BLaER1 (cell line): ENCODE measurements at regions not wholly inside any gene's neighbourhood (a gene's known extent, or its start where the extent isn't known, plus 50 kb on each side); places are given as distances from the start of the nearest gene placed in this dataset.

ENCODE experiments used
- H3K27ac ChIP-seq: shearing (Covaris generic); formaldehyde crosslinking; 2 replicates; pipeline ENCODE4 v1.8.1; 2022
- H3K27me3 ChIP-seq: shearing (Covaris generic); formaldehyde crosslinking; 2 replicates; pipeline ENCODE4 v1.8.1; 2022
- H3K36me3 ChIP-seq: shearing (Covaris generic); formaldehyde crosslinking; 2 replicates; pipeline ENCODE4 v1.8.1; 2022
- H3K4me1 ChIP-seq: shearing (Covaris generic); formaldehyde crosslinking; 2 replicates; pipeline ENCODE4 v1.8.1; 2022
- H3K4me2 ChIP-seq: shearing (Covaris generic); formaldehyde crosslinking; 2 replicates; pipeline ENCODE4 v1.8.1; 2022
- H3K4me3 ChIP-seq: shearing (Covaris generic); formaldehyde crosslinking; 2 replicates; pipeline ENCODE4 v1.8.1; 2022
- H3K9ac ChIP-seq: shearing (Covaris generic); formaldehyde crosslinking; 2 replicates; pipeline ENCODE4 v1.8.1; 2022
- H3K9me3 ChIP-seq: shearing (Covaris generic); formaldehyde crosslinking; 2 replicates; pipeline ENCODE4 v1.8.1; 2022
- H4K20me1 ChIP-seq: shearing (Covaris generic); formaldehyde crosslinking; 2 replicates; pipeline ENCODE4 v1.8.1; 2022
- Cebpa-rat ChIP-seq: shearing (Covaris generic); IDR thresholded peaks from 2 replicates; pipeline ENCODE4 v1.8.1; 2022

DNA sequence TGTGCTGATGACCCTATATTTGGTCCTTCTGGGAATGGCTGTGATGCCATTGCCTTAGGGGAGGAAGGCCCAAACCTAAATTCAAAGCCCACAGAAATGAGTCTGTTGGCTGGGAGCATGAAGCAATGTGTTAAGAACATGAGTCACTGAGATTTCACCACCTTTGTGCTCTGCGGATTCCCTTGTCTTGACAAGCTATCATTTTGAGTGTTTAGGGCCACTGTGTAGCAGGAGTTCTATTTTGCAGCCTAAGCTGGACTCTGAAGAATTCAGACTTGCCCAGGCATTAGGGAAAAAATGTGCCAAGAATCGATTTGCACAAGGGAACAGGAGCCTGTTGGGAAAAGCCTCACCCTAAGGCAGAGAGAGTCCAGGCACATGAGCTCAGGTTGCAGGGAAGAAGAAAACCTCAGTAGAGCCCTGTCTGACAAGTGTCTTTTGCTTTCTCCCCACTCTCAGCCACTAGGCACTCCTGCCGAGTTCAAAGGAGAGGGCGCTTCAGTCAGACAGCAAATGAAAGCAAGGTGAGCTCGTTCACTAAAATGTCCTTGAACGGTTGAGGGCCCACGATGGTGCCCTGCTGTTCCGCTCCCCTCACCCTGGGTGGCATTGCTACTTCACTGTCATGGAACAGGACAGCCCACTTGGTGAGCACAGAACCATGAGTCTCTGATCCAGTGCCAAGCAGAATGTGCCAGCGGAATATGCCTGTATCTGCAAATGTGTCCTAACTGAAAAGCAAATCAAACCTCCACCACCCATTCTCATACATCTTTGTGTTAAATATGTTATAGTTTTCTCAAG, 93.6 kb downstream of the PRLHR start:
- no peaks in the 10 kb centered on the region for H3K4me1 ChIP-seq
- H3K27ac ChIP-seq, result no peak overlapping the region
- no peaks in the 10 kb centered on the region for H4K20me1 ChIP-seq
- no peak for TF ChIP-seq Cebpa-rat
- H3K9me3 ChIP-seq, result no peaks in the 10 kb centered on the region
- no peaks in the 10 kb centered on the region for H3K27me3 ChIP-seq
- no peak overlapping the region for H3K4me3 ChIP-seq
- H3K36me3 ChIP-seq, result no peaks in the 10 kb centered on the region
- no peak overlapping the region for H3K4me2 ChIP-seq
- H3K9ac ChIP-seq, result no peak overlapping the region

DNA sequence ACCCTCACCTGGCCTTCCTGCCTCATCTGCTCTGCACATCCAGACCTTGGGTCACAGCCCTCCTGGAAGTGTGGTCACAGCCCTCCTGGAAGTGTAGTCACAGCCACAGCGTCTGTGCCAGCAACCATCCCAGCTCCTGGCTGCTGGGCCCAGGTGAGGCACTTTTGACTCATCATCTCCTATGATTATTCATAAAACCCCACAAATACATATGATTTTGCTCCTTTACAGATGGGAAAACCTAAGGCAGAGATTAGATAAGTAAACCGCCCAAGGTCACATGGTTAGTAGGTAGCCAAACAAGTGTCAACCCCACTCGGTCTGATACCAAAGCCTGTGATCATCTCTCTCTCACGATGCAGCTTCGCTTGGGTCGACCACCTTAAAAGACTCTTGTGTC, 94.3 kb downstream of the PRLHR start:
- Histone ChIP-seq H3K27me3 (no peaks in the 10 kb centered on the region), H4K20me1 (no peaks in the 10 kb centered on the region), H3K4me2 (no peak overlapping the region), H3K4me3 (no peak overlapping the region), H3K9me3 (no peaks in the 10 kb centered on the region), H3K27ac (no peak overlapping the region), H3K36me3 (no peaks in the 10 kb centered on the region), H3K4me1 (no peaks in the 10 kb centered on the region), H3K9ac (no peak overlapping the region)
- no peak for TF ChIP-seq Cebpa-rat

DNA sequence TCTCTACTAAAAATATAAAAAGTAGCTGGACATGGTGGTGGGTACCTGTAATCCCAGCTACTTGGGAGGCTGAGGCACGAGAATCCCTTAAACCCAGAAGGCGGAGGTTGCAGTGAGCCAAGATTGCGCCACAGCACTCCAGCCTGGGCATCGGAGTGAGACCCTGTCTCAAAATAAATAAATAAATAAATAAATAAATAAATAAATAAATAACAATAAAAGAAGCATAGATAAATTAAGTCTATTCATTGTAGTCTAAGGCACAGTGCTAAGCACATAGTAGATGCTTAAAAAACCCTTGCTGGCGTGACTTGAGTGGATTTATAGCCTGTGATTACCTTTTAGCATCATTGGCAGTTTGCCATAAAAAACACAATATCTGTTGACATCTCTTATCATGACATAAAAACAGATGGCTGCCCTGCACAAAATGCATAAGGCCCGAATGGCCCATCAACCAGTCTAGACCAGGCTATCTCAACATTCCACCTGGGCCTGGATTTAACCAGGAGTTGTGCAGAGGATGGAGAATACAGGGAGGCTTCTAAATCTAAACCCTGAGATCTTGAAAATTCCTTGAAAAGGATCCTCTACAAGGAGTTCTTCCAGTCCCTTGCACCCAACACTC, 94.9 kb downstream of the PRLHR start:
- no peaks in the 10 kb centered on the region for H3K36me3 ChIP-seq
- H3K4me1 ChIP-seq, result no peaks in the 10 kb centered on the region
- H3K27ac ChIP-seq, result no peak overlapping the region
- no peak overlapping the region for H3K4me3 ChIP-seq
- H3K9ac ChIP-seq, result no peak overlapping the region
- H3K9me3 ChIP-seq, result no peaks in the 10 kb centered on the region
- H4K20me1 ChIP-seq, result no peaks in the 10 kb centered on the region
- no peaks in the 10 kb centered on the region for H3K27me3 ChIP-seq
- no peak for TF ChIP-seq Cebpa-rat
- no peak overlapping the region for H3K4me2 ChIP-seq

DNA sequence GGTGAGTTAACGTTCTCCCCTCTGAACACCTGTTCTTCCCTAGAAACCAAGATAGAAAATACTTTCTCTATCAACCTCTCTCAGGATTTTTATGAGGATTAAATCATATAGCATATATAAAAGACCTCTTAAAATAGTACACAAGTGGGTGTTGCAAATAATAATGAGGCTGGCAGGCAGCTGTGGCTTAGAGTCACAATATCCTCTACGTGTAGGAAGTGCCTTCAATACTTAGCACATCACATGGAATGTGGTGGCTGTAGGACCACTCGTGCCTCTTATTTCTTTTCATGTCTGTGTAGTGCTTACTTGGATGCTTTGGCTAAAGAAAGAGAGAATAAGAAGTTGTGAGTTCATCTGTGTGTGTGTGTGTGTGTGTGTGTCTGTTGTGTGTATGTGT, 96.3 kb downstream of the PRLHR start:
- no peaks in the 10 kb centered on the region for H3K9me3 ChIP-seq
- TF ChIP-seq Cebpa-rat, result no peak
- no peaks in the 10 kb centered on the region for H3K27me3 ChIP-seq
- H3K4me3 ChIP-seq, result no peak overlapping the region
- H4K20me1 ChIP-seq, result no peaks in the 10 kb centered on the region
- H3K9ac ChIP-seq, result no peak overlapping the region
- H3K4me2 ChIP-seq, result no peak overlapping the region
- H3K36me3 ChIP-seq, result no peaks in the 10 kb centered on the region
- no peak overlapping the region for H3K27ac ChIP-seq
- H3K4me1 ChIP-seq, result no peaks in the 10 kb centered on the region

DNA sequence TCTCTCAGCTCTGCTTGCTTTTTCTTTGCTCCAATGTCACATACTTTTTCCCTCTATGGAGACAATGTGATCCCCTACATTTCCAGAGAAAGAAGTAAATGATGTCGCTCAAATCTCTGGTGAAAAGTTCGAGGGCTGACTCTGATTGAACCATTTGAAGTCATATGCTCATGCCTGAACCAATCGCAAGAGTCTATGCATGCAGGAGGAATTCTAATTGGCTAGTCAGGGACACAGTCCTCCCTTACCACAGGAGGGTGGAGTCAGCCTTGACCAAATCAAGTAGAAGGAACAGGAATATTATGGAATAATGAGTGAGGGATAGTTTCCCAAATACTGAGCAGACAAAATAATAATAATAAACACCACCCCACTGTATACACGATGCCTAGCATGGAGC, 96.8 kb downstream of the PRLHR start:
- TF ChIP-seq Cebpa-rat, result no peak
- H3K4me2 ChIP-seq, result no peak overlapping the region
- H3K27me3 ChIP-seq, result no peaks in the 10 kb centered on the region
- H3K27ac ChIP-seq, result no peak overlapping the region
- H3K4me1 ChIP-seq, result no peaks in the 10 kb centered on the region
- no peaks in the 10 kb centered on the region for H3K9me3 ChIP-seq
- no peaks in the 10 kb centered on the region for H4K20me1 ChIP-seq
- H3K36me3 ChIP-seq, result no peaks in the 10 kb centered on the region
- no peak overlapping the region for H3K4me3 ChIP-seq
- H3K9ac ChIP-seq, result no peak overlapping the region

DNA sequence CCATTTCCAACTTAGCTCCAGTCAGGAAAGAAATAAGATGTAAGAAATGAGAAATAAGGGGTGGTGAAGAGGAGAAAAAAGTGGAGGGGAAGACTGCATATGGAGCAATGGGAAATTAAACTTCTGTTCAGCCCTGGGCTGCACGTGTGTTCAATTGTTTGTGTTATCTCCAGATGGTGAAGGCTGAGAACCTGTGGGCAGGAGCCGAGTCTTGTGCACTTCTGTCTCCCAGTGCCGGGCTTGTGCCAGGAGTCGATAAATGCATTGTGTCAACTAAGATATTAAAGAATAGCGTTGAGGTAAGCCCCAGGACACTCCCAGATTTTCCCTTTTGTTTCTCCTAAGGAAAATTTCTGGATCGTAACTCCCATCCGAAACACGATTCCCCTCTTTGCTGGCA, 98.2 kb downstream of the PRLHR start:
- no peak for TF ChIP-seq Cebpa-rat
- Histone ChIP-seq H3K36me3 (no peaks in the 10 kb centered on the region), H3K9ac (no peak overlapping the region), H3K27ac (no peak overlapping the region), H3K4me2 (no peak overlapping the region), H4K20me1 (no peaks in the 10 kb centered on the region), H3K9me3 (no peaks in the 10 kb centered on the region), H3K4me3 (no peak overlapping the region), H3K27me3 (no peaks in the 10 kb centered on the region), H3K4me1 (no peaks in the 10 kb centered on the region)

DNA sequence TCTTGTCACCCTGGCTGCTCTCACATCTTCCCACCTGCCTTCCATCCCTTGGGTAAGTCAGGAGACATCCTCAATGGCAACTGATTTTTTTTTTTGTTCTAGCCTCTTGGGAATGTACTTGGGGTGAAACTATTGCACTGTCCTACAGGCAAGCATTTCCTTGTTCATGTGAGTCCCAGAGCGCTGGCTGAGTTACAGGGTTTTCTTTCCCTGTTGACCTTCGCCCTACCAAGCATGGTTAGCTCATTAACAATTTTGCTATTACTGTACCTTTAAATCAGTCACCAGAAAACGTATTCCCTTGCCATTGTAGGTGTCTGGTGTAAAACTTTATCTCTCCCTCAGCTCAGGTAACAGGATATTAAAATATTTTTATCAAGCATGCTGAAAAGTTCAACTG, 98.9 kb downstream of the PRLHR start:
- no peak overlapping the region for H3K27ac ChIP-seq
- H3K4me3 ChIP-seq, result no peak overlapping the region
- H3K4me2 ChIP-seq, result no peak overlapping the region
- H4K20me1 ChIP-seq, result no peaks in the 10 kb centered on the region
- no peak overlapping the region for H3K9ac ChIP-seq
- TF ChIP-seq Cebpa-rat, result no peak
- H3K36me3 ChIP-seq, result no peaks in the 10 kb centered on the region
- peaks cover under 1% of the 10 kb centered on the region; the same call in 1 of the 2 replicates for H3K9me3 ChIP-seq
- H3K4me1 ChIP-seq, result no peaks in the 10 kb centered on the region
- H3K27me3 ChIP-seq, result no peaks in the 10 kb centered on the region

DNA sequence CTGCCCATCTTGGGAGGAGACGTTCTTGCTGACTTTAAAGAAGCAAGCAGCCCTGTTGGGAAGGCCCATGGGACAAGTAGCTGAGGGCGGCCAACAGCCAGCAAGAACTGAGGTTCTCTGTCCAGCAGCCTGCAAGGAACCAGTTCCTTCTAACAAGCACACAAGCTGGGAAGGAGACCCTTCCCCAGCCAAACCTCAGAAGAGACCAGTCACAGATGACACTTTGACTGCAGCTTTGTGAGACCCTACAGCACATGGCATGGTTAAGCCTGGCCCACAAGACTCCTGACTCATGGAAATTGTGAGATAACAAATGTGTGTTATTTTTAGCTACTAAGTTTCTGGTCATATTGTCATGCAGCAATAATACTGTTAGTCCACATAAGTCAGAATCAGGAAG, 99.9 kb downstream of the PRLHR start:
- Histone ChIP-seq H3K27me3 (no peaks in the 10 kb centered on the region), H3K9me3 (peaks cover 10% of the 10 kb centered on the region), H3K4me3 (no peak overlapping the region), H3K4me1 (no peaks in the 10 kb centered on the region), H4K20me1 (no peaks in the 10 kb centered on the region), H3K27ac (no peak overlapping the region), H3K9ac (no peak overlapping the region), H3K4me2 (no peak overlapping the region), H3K36me3 (no peaks in the 10 kb centered on the region)
- TF ChIP-seq Cebpa-rat, result no peak

DNA sequence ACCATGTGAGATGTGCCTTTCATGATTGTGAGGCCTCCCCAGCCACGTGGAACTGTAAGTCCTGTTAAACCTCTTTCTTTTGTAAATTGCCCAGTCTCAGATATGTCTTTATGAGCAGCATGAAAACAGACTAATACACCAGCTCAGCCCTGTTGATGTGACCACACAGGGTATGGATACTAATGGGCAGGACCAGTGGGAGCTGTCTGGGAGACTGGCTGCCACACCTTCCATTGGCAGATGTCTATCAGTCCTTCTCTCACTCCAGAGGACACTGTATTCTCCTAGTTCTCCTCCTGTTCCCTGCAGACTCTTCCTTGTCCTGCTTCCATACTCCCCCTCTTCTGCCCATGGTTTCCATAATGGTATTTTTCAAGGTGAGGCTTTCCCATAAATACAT, 104.4 kb downstream of the PRLHR start:
- H3K9me3 ChIP-seq, result peaks cover 28% of the 10 kb centered on the region
- no peaks in the 10 kb centered on the region for H3K36me3 ChIP-seq
- H3K27me3 ChIP-seq, result no peaks in the 10 kb centered on the region
- no peak for TF ChIP-seq Cebpa-rat
- H3K4me3 ChIP-seq, result no peak overlapping the region
- H3K9ac ChIP-seq, result no peak overlapping the region
- no peak overlapping the region for H3K4me2 ChIP-seq
- no peak overlapping the region for H3K27ac ChIP-seq
- no peaks in the 10 kb centered on the region for H4K20me1 ChIP-seq
- no peaks in the 10 kb centered on the region for H3K4me1 ChIP-seq

DNA sequence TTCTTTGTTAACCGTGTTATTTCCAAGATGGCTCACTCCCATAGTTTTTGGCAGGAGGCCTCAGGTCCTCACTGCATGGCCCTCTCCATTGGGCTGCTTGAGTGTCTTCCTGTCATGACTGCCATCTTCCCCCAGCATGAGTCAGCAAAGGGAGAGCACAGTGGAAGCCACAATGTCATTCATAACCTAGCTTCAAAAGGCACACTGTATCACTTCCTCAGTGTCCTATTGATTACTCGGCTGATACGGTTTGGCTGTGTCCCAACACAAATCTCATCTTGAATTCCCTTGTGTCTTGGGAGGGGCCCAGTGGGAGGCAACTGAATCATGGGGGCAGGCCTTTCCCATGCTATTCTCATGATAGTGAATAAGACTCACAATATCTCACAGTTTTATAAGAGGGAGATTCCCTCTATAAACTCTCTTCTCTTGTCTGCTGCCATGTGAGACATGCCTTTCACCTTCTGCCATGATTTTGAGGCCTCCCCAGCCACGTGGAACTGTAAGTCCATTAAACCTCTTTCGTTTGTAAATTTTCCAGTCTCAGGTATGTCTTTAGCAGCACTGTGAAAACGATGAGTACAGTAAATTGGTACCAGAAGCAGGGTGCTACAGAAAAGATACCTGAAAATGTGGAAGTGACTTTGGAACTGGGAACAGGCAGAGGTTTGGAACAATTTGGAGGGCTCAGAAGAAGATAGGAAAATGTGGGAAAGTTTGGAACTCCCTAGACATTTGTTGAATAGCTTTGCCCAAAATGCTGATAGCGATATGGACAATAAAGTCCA, 106.5 kb downstream of the PRLHR start:
- H3K4me1 ChIP-seq, result no peaks in the 10 kb centered on the region
- TF ChIP-seq Cebpa-rat, result no peak
- H3K4me3 ChIP-seq, result no peak overlapping the region
- H3K9ac ChIP-seq, result no peak overlapping the region
- H3K27ac ChIP-seq, result no peak overlapping the region
- H3K27me3 ChIP-seq, result no peaks in the 10 kb centered on the region
- H3K9me3 ChIP-seq, result peaks cover 28% of the 10 kb centered on the region
- H3K4me2 ChIP-seq, result no peak overlapping the region
- no peaks in the 10 kb centered on the region for H3K36me3 ChIP-seq
- H4K20me1 ChIP-seq, result no peaks in the 10 kb centered on the region
